ENCODE measurements at regions not wholly inside any gene's neighbourhood (a gene's known extent, or its start where the extent isn't known, plus 50 kb on each side); places are given as distances from the start of the nearest gene placed in this dataset.

GRCh38 chr5:116686438-116686837, 111.8 kb upstream of the SEMA6A start:
- Mint-ChIP-seq H3K4me3 (no peak overlapping the region), H3K27ac (no peak overlapping the region), H3K9me3 (peaks cover 3% of the 10 kb centered on the region), H3K4me1 (ENCODE audit: low read depth in 2 of 2) (no peaks in the 10 kb centered on the region), H3K27me3 (no peaks in the 10 kb centered on the region), H3K36me3 (no peaks in the 10 kb centered on the region)
- ATAC-seq (no peak), DNase-seq (ENCODE audit: low spot score) (no peak)

DNA sequence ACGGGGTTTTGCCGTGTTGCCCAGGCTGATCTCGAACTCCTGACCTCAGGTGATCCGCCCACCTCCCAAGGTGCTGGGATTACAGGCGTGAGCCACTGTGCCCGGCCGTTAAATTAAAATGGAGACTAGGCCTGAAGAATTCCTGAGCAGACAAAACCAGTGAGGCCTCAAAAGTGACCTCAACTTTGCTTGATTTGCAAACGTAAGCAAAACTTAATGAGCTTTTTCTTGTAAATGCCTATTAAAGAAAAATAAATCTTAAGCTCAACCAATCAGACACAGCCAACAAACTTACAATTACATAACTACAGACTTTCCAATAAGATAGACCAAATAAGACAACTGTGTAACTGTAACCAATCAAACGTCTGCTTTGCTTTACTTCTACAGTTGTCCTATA, 111.3 kb upstream of the SEMA6A start:
- ATAC-seq: no peak
- H3K4me1 Mint-ChIP-seq (ENCODE audit: low read depth in 2 of 2): no peaks in the 10 kb centered on the region
- peaks cover 4% of the 10 kb centered on the region for H3K9me3 Mint-ChIP-seq

DNA sequence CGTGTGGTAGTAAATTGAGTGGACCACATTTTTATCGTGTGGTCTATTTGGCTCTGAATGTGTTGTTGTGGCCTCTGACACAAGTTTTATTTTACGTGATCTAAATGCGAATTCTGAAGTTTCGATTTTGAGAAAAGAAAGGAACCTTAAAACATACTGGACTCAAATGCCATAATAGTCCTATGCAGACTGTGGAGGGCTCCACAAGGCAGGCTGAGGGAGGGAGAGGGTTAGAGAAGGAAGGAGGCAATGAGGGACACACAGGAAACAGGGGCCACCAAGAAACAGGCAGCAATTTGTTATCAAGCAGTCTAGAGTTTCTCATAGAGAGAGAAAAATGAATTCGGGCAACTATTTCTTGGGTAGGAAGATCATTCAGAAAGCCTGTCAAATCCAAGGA, 110.4 kb upstream of the SEMA6A start:
- Mint-ChIP-seq H3K9me3 (peaks cover 6% of the 10 kb centered on the region), H3K4me1 (ENCODE audit: low read depth in 2 of 2) (no peaks in the 10 kb centered on the region), H3K36me3 (no peaks in the 10 kb centered on the region), H3K4me3 (no peak overlapping the region), H3K27ac (no peak overlapping the region), H3K27me3 (no peaks in the 10 kb centered on the region)
- no peak for ATAC-seq
- no peak for DNase-seq (ENCODE audit: low spot score)

More for the DNA sequence above, 111.3 kb upstream of the SEMA6A start:
- Mint-ChIP-seq H3K27me3 (no peaks in the 10 kb centered on the region), H3K36me3 (no peaks in the 10 kb centered on the region), H3K27ac (no peak overlapping the region), H3K4me3 (no peak overlapping the region)
- no peak for DNase-seq (ENCODE audit: low spot score)

DNA sequence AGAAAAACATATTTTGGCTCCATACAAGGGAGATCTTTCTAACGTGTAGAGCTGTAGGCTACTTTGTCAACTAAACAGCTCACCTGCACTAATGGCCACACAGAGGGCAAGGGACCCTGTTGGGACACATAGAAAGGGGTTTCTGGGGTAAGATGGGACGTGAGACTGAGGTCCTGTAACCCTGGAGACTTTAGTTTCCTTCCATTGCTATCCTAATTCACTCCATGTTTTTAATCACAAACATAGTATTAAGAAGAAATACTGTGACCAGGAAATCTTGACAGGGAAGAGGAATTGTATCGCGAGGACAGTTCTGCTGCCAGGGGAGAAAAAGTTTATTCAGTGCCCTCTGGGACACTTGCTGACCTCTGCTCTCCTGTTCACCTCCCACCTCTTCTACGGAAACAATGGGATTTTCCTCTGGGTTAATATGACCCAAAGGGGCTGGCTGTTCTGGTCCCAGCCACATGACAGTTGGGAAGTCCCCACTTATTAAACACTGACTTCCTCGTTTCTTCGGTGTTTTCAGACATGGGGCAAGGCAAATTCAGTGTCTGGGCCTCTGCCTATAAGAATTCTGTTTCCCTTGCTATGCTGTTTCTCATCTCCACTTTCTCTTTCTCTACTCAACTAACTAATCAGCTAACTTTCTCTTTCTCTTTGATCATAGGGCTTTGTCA, 106.9 kb upstream of the SEMA6A start:
- no peak overlapping the region for H3K4me3 Mint-ChIP-seq
- no peaks in the 10 kb centered on the region for H3K27me3 Mint-ChIP-seq
- H3K4me1 Mint-ChIP-seq (ENCODE audit: low read depth in 2 of 2): no peaks in the 10 kb centered on the region
- DNase-seq (ENCODE audit: low spot score) (no peak), ATAC-seq (no peak)
- H3K36me3 Mint-ChIP-seq: no peaks in the 10 kb centered on the region
- H3K9me3 Mint-ChIP-seq: peaks cover 3% of the 10 kb centered on the region
- H3K27ac Mint-ChIP-seq: no peak overlapping the region

GRCh38 chr5:116675626-116675910, 100.9 kb upstream of the SEMA6A start:
- H3K4me1 Mint-ChIP-seq (ENCODE audit: low read depth in 2 of 2): no peaks in the 10 kb centered on the region
- no peaks in the 10 kb centered on the region for H3K27me3 Mint-ChIP-seq
- H3K4me3 Mint-ChIP-seq: no peak overlapping the region
- ATAC-seq: no peak
- H3K27ac Mint-ChIP-seq: no peak overlapping the region
- DNase-seq (ENCODE audit: low spot score): no peak
- H3K9me3 Mint-ChIP-seq: peaks cover 4% of the 10 kb centered on the region
- no peaks in the 10 kb centered on the region for H3K36me3 Mint-ChIP-seq

DNA sequence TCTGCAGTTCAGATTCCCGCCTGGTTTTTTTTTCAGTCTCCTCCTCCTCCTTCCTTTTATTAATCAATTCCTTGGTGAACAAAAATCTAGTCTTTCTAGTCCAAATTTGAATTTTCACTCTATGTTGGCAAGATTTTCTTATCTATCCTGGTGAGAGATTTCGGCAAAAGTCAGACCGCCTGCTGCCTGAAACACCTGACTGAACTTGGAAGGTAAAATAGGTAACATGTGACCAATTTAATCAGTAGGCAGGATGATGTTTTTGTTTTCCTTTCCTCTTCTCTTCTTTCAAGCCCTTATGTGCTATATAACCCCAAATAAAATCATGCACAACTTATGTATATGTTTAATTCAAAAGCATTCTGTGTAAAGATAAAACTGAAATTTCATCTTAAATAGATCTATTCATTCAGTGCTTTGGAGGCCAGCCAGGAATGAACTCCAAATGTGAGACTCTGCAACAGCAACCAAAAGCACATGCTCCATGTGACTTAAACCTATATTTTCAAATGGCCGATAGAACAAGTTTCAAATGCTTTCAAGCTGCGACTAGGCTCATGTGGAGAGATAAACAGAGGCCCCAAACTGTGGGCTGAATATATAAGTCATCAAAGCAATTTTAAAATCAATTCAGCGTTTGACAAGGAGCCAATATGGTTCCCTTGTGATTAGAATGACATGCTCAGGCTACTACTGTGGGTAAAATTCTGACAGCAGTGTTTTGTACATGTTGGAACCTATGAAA, 100.4 kb upstream of the SEMA6A start:
- Mint-ChIP-seq H3K27ac (no peak overlapping the region), H3K4me1 (ENCODE audit: low read depth in 2 of 2) (no peaks in the 10 kb centered on the region), H3K9me3 (peaks cover 4% of the 10 kb centered on the region), H3K36me3 (no peaks in the 10 kb centered on the region), H3K4me3 (no peak overlapping the region), H3K27me3 (no peaks in the 10 kb centered on the region)
- no peak for ATAC-seq
- no peak for DNase-seq (ENCODE audit: low spot score)

DNA sequence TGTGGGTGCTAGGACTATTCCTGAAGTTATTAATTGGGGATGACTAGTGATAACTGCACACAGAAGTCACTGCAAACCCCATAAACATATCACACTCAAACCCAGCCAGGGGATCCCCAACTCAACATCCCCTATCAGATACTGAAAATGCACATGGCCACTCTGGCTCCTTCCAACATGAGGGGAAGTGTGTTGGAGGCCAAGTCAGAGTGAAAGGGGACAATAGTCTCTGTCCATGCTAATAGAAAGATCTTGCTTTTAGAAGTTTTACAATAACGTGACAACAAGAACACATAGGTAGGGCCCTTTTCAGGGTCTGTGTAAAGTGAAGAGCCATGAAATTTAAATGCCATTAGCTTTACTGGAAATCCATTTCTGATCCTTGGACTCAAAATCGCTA, 98.8 kb upstream of the SEMA6A start:
- Mint-ChIP-seq H3K27me3 (no peaks in the 10 kb centered on the region), H3K4me1 (ENCODE audit: low read depth in 2 of 2) (no peaks in the 10 kb centered on the region), H3K4me3 (no peak overlapping the region), H3K36me3 (no peaks in the 10 kb centered on the region), H3K9me3 (peaks cover 4% of the 10 kb centered on the region), H3K27ac (no peak overlapping the region)
- DNase-seq (ENCODE audit: low spot score): no peak
- ATAC-seq: no peak

DNA sequence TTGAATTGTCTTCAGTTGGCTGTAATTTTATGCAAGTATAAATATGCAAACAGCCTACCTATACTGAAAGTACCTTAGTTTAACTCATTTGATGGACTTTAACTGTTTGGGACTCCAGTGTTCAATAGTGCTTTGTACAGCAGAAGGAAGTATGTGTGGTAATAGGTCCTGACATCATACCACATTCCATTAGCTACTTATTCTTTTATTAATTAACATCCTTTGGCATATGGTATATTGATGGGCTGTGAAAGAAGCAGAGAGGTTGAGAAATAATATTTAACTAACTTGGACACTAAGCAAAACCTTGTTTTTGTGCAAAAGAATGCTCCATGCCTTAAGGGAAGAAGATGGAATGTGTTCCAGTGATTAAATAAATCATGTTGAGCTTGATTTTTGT, 97.6 kb upstream of the SEMA6A start:
- Mint-ChIP-seq H3K4me1 (ENCODE audit: low read depth in 2 of 2) (no peaks in the 10 kb centered on the region), H3K27me3 (no peaks in the 10 kb centered on the region), H3K9me3 (peaks cover 4% of the 10 kb centered on the region), H3K36me3 (no peaks in the 10 kb centered on the region), H3K27ac (no peak overlapping the region), H3K4me3 (no peak overlapping the region)
- ATAC-seq: no peak
- no peak for DNase-seq (ENCODE audit: low spot score)

DNA sequence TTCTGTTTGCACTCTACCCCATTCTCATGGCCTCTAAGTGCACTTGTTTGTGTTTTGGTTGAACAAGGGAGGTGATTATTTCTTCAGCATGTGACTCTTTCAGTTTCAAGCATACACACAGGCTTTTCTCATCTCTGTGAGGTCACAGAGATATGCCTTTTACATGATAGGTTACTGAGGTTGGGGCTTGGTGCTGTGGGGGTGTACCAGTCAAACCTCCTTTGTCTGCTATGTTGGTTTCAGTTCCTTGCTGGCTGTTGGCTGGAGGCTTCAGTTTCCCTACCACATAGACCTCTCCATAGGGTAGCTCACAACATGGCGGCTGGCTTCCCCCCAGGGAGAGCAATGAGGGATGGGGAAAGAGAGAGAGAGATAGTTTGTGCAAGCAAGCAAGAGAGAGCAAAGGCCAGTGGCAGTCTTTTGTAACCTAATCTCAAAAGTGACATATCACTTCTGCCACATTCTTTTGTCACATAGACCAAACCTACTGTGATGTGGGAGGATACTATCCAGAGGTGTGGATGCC, 96.7 kb upstream of the SEMA6A start:
- H3K27me3 Mint-ChIP-seq: no peaks in the 10 kb centered on the region
- peak in 1 of 2 donors; percentile 6 for ATAC-seq
- no peaks in the 10 kb centered on the region for H3K4me1 Mint-ChIP-seq (ENCODE audit: low read depth in 2 of 2)

DNA sequence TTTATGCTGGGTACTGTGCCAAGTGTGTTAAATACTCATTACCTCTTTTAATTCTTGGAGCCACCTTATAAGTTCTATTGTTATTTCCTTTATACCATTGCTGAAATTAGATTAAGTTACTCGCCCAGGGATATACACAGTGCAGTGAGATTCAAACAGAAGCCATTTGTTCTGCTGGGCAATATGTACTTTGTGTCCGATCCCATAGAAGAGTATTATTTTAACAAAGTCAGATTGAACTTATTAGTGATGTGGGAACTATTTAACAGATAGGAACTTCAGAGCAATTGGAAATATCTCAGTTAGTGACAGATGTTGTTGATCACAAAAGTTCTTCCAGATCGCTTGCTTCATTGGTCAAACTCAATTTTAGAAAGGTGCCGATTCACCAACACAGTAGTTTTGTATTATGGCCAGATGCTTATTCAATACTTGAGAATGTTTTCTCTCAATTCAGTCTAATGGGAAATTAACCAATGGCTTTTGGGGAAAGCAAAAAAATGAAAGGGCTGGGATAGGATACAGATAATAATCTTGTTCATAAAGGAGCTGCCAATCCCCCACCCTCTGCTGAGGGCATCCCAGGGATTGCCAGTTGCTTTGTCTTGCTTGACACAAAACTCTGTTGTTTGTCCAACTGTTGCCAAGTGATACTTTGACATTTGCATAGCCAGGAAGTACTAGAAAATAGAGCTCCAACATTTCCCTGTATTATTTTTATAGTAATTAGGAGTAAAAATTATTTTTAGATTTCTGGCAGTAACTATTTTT, 94.8 kb upstream of the SEMA6A start:
- no peak overlapping the region for H3K4me3 Mint-ChIP-seq
- no peak for ATAC-seq
- no peak overlapping the region for H3K27ac Mint-ChIP-seq
- H3K9me3 Mint-ChIP-seq: peaks cover 7% of the 10 kb centered on the region
- no peak for DNase-seq (ENCODE audit: low spot score)
- H3K4me1 Mint-ChIP-seq (ENCODE audit: low read depth in 2 of 2): no peaks in the 10 kb centered on the region
- peaks cover 0 to 7% of the 10 kb centered on the region in 2 donors for H3K27me3 Mint-ChIP-seq
- H3K36me3 Mint-ChIP-seq: no peaks in the 10 kb centered on the region

More for the DNA sequence above, 96.7 kb upstream of the SEMA6A start:
- Mint-ChIP-seq H3K27ac (no peak overlapping the region), H3K9me3 (peaks cover 4% of the 10 kb centered on the region), H3K4me3 (no peak overlapping the region), H3K36me3 (no peaks in the 10 kb centered on the region)
- DNase-seq (ENCODE audit: low spot score): no peak

GRCh38 chr5:116668390-116668789, 93.8 kb upstream of the SEMA6A start:
- H3K9me3 Mint-ChIP-seq: peaks cover 10% of the 10 kb centered on the region
- H3K4me1 Mint-ChIP-seq (ENCODE audit: low read depth in 2 of 2): no peaks in the 10 kb centered on the region
- H3K27me3 Mint-ChIP-seq: peaks cover 0 to 7% of the 10 kb centered on the region in 2 donors
- no peak overlapping the region for H3K27ac Mint-ChIP-seq
- H3K36me3 Mint-ChIP-seq: no peaks in the 10 kb centered on the region
- no peak for ATAC-seq
- no peak overlapping the region for H3K4me3 Mint-ChIP-seq
- no peak for DNase-seq (ENCODE audit: low spot score)

DNA sequence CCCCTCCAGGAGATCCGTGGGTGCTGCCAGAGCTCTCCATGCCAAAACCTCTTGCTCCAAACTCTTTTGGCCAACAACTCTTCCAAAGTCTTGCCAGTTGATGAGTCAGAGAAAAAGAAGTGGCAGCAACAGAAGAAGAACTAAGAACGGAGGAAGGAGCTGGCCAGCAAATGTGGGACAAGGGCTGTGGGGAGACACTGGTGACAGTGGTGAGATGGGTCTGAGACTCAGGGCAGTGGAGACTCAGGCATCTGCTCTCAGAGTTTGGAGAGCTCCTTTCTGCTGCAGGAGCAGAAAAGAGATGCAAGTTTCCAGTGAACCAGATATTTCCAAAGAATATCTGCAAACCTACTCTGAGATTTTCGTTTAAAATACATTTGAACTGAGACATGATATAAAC, 92.3 kb upstream of the SEMA6A start:
- ATAC-seq: no peak
- Mint-ChIP-seq H3K9me3 (peaks cover 10% of the 10 kb centered on the region), H3K4me1 (ENCODE audit: low read depth in 2 of 2) (no peaks in the 10 kb centered on the region), H3K27me3 (peaks cover 0 to 7% of the 10 kb centered on the region in 2 donors), H3K4me3 (no peak overlapping the region), H3K36me3 (no peaks in the 10 kb centered on the region), H3K27ac (no peak overlapping the region)
- DNase-seq (ENCODE audit: low spot score): no peak

GRCh38 chr5:116664988-116665387, 90.4 kb upstream of the SEMA6A start:
- H3K36me3 Mint-ChIP-seq: no peaks in the 10 kb centered on the region
- no peaks in the 10 kb centered on the region for H3K4me1 Mint-ChIP-seq (ENCODE audit: low read depth in 2 of 2)
- H3K4me3 Mint-ChIP-seq: no peak overlapping the region
- H3K9me3 Mint-ChIP-seq: peaks cover 13% of the 10 kb centered on the region
- ATAC-seq (no peak), DNase-seq (ENCODE audit: low spot score) (no peak)
- H3K27ac Mint-ChIP-seq: no peak overlapping the region
- H3K27me3 Mint-ChIP-seq: peaks cover 0 to 7% of the 10 kb centered on the region in 2 donors

DNA sequence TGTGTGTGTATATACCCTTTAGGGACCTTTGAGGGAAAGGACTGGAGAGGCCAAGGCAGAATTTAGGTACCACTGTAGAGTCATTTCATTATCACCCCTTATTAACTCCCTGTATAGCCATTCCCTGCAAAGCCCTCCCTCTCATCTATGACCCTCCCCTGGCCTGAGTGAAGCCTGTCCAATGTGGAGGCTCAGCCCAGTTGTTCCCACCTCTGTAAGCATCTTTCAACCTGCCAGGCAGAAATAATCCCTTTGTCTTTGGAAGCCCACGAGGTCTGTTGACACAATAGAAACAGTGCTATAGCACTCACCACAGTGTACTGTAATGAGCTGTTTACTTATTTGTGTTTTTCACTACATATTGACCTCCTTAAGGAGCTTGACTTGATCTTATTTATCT, 88.5 kb upstream of the SEMA6A start:
- H3K4me1 Mint-ChIP-seq (ENCODE audit: low read depth in 2 of 2): no peaks in the 10 kb centered on the region
- H3K4me3 Mint-ChIP-seq: no peak overlapping the region
- no peak for DNase-seq (ENCODE audit: low spot score)
- peaks cover 13% of the 10 kb centered on the region for H3K9me3 Mint-ChIP-seq
- peaks cover 0 to 7% of the 10 kb centered on the region in 2 donors for H3K27me3 Mint-ChIP-seq
- no peaks in the 10 kb centered on the region for H3K36me3 Mint-ChIP-seq
- no peak for ATAC-seq
- no peak overlapping the region for H3K27ac Mint-ChIP-seq
